HG02798 (cell line): ENCODE measurements at regions not wholly inside any gene's neighbourhood (a gene's known extent, or its start where the extent isn't known, plus 50 kb on each side); places are given as distances from the start of the nearest gene placed in this dataset.
"Not testable (repeated sequence)": the region's sequence is repeated elsewhere in the genome, so short reads cannot be mapped to it uniquely, and the experiment has no call there.

Experiments used
- ATAC-seq: cut with Tn5 transposase; IDR thresholded peaks from one replicate; pipeline ENCODE4 v1.9.1; 2021; ENCODE audit warnings: mild to moderate bottlenecking; ENCODE audit not compliant: unreplicated experiment, poor library complexity

DNA sequence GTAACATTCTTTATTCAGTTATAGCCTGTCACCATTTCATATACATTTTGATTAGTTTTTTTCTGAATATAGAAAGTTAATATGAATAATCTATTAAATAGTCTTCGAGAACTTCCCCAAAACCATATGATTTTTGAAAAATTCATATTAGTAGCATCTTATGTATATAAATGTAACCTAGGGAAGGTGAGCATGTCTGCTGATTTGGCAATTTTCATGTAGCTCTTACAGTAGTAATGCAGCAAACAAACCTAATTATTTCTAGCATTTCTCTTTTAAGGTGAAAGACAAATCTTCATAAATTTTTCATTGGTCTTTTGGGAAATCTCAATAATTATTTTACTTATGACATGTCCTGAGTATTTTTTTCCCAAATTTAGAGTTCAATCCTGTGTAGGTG, 939.0 kb downstream of the TBC1D32 start:
- no peak for ATAC-seq

DNA sequence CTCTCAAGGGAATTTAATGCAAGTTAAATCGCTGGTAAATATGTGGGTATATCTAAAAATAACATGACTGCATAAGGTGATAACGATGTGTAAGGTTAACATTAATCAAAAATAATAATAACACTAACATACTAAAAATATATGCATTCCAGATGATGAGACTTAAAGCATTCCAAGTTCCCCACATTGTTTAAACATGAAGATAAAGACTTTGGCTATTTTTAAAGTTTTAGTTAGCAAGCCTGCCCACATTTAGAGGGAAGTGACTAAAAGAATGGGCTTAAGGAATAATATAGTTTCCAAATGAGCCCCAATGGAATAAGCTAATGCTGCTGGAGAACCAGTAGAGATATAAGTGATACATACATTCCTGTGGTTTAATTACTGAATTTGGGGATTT, 941.3 kb downstream of the TBC1D32 start:
- no peak for ATAC-seq

DNA sequence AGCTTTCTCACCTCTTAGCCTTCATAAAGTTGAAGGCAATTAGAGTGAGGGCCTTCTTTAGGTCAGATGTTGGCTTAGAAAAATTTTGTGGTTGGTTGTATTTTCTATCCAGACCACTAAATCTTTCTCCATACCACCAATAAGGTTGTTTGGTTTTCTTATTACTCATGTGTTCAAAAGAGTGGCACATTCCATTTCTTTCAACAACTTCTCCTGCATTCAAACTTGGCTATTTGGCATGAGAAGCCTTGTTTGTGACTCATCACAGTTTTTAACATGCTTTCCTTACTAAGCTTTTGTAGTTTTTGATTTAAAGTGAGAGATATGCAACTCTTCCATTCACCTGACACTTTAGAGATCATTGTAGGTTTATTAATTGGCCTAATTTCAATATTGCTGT, 949.6 kb downstream of the TBC1D32 start:
- ATAC-seq: no peak

DNA sequence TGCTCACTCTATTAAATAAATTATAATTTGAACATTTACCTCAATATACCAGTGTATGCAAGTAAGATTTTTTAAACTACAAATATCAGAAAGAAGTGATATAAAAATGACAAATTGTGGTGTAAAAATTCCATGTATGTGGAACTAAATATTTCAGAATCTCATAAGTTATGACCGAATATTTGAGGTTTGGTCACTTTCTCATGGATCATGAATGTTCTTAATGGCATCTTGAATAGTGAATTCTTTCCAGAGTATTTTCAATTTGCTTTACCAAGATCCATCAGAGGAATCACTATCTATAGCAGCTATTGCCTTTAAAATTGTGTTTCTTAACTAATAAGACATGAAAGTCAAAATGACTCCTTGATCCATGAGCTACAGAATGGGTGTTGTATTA, 950.6 kb downstream of the TBC1D32 start:
- ATAC-seq: no peak

DNA sequence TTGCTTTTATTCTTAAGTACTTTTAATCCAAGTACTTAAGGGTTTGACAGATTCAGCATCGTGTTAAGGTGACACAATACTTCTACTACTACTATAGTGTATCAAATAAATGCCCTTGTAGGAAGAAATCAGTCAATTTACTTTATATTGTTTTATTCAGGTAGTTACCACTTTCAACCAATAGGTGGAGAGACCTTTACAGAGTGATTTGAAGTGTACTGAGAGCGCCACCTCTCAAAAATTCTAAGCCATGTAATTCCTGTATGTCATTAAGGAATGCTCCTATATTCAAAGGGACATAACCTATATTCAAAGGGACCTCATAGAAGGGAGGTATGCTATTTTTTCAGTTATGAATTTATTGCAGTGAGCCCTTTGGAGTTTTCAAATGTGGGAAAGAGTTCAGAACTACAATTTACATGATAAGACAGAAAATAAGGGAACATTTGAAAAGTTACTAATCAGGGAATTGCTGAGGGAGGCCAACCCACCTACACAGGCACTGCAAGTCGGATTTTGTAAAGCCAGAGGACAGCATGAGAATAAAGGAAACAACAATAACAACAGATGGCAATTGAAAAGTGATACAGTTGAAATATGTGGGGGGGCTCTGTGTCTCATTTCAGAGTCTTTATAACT, 955.6 kb downstream of the TBC1D32 start:
- ATAC-seq: peak; percentile 72

DNA sequence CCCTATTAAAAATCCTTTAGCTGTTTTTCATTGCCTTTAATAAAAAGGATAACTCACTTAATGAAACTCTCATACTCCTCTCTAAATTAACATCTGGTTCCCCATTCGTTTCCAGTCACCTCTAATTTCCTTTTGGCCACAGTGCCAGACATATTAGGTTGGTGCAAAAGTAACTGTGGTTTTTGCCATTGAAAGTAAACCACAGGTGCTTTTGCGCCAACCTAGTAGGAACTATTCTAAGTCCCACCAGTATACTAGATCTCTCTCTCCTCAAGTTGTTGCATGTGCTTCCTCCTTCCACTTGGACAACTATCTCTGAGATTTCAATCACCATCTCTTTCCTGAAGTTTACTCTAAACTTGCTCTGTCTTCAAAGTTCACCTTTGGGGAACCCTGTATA, 961.1 kb downstream of the TBC1D32 start:
- ATAC-seq: no peak

DNA sequence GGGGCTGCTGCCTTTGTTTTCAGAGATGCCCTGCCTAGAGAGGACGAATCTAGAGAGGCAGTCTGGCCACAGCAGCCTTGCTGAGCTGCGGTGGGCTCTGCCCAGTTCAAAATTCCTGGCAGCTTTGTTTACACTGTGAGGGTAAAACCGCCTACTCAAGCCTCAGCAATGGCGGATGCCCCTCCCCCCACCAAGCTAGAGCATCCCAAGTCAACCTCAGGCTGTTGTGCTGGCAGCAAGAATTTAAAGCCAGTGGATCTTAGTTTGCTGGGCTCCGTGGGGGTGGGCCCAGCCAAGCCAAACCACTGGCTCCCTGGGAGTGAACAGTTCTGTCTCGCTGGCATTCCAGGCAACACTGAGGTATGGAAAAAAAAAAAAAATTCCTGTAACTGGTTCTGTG, 970.9 kb downstream of the TBC1D32 start:
- no peak for ATAC-seq

DNA sequence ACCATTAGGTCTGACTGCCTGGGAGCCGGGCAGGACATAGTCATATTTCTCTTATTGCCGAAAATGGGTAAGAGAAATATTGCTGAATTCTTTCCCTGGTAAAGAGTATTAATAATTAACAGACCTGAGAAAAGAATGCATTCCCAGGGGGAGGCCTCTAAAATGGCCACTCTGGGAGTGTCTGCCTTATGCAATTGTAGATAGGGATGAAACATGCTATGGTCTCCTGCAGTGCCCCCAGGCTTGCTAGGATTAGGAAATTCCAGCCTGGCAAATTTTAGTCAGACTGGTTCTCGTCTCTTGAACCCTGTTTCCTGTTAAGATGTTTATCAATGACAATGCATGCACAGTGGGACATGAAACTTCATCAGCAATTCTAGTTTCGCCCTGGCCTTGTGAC, 975.7 kb downstream of the TBC1D32 start:
- ATAC-seq: not testable (repeated sequence)

DNA sequence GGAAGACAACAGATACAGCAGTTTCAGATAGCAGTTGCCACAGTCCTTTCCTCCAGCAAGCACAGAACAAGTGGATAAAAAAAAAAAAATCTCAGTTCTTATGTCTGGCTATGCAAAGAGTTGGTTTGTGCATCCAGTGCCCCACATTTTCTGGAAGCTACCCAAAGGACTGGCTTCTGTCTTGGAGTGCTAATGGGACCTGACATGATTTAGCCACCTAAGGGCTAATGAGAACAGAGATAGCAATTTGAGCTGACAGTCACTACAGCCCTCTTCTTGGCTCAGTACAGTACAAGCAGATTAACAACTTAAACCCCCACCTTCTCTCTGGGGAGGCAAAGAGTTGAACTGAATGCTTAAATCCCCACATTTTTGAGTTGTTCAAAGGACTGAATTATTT, 976.8 kb downstream of the TBC1D32 start:
- ATAC-seq: no peak

DNA sequence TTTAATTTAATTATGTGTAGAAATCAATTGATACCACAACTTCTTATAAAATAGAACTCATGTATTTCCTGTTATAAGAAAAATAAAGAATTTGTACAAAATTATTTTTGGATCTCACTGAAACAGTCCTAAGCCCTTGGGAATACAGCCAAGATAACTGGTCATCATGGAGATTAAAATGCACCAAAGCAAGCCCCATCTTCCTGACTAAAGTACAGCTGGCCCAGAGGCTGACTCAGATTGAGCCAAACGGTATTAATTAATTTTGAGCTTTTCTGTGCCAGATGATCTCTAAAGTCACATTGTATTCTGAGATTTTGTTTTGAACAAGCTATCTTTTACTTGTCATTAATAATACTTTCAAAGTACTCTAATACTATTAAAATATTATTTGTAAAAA, 978.5 kb downstream of the TBC1D32 start:
- no peak for ATAC-seq

DNA sequence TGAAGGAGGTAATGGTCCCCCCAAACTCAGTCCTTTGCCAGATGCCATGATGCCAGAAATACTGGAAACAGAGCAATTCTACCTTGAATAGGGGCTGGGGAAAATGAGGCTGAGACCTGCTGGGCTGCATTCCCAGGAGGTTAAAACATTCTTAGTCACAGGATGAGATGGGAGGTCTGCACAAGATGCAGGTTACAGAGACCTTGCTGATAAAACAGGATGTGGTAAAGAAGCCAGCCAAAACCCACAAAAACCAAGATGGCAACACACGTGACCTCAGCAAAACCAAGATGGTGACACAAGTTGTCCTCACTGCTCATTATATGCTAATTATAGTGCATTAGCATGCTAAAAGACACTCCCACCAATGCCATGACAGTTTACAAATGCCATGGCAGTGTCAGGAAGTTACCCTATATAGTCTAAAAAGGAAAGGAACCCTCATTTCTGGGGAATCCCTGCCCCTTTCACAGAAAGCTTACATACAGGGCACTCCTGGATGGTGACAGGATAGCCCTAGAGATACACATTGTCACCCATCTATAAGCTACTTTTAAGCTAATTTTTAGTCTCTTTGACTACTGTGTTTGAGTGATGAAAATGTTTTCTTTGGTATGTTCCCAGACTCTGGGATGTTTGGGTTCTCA, 979.7 kb downstream of the TBC1D32 start:
- ATAC-seq: no peak

DNA sequence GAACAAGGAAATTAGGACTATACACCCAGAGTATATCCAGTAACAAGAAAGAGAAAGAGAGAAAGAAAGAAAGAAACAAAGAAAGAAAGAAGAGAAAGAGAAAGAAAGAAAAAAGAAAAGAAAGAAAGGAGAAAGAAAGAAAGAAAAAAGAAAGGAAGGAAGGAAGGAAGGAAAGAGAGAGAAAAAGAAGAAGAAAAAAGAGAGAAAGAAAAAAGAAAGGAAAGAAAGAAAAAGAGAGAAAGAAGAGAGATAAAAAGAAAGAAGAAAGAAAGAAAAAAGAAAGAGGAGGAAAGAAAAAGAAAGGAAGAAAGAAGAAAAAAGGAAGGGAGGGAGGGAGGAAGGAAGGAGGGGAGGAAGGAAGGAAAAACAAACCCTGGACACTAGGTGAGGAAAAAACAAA, 981.8 kb downstream of the TBC1D32 start:
- no peak for ATAC-seq

DNA sequence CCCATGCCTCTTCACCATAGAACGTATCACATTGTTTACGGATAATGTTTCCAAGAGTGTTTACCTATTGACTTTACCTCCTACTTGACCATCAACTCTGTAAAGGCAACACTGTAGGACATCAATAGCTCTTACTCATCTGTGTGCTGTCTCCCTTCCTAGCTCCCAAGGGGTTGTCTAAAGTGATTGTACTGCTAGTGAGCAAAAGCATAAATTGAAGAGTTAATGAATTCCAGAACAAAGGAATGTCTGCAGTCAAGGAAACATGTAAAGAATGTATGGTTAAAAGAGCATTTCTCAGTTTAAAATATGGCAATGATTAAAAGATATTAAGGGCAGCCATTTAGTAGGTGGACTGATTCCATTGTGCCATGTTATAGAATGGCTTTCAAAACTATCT, 985.4 kb downstream of the TBC1D32 start:
- no peak for ATAC-seq

DNA sequence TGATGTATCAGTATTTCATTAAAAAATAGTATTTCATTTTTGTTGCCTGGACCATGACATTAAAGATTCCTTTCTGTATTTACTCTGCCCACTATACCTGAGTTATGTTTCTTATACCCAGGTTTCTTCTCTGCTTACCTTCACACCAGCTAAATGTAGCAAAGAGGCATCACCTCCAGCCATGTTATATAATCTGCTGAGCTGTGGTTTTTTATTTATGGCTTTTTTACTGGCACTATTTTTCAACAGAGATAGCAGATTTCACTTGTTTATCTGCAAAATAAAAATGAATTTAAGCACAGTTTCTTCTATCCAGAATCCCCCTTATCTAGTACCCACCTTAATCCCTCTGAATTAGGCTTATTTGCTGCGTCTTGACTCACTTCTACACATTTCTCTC, 979.0 kb upstream of the MAN1A1 start:
- no peak for ATAC-seq

DNA sequence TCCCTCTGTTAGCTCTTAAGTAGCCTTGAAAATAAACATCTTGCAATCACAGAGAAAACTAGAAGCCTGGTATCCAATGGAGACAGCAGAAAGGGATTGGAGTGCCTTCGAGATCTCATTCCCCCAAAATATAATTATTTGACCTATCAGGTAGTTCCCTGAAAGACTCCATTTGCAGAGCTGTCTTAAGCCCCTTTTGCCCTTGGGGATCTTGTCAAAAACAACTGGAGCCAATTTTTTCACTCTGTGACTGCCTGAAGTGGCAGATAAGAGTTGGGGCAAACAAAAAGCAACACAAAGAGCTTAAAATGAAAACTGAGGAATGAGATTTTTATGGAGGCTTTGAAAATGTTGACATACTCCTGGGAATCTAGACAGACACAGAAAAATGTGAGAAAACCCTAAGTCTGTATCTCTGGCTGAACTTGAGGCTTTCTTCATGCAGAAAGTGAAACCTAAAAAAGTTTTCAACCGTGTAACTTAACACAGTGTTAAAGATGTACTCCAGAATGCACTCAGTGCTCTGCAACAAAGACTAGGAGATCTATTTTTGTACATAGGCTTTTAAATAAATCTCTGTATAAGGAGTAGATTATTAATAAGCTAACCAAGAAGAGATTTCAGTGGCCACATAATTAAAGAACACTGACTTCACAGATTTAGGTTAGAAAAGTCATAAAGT, 971.1 kb upstream of the MAN1A1 start:
- no peak for ATAC-seq

DNA sequence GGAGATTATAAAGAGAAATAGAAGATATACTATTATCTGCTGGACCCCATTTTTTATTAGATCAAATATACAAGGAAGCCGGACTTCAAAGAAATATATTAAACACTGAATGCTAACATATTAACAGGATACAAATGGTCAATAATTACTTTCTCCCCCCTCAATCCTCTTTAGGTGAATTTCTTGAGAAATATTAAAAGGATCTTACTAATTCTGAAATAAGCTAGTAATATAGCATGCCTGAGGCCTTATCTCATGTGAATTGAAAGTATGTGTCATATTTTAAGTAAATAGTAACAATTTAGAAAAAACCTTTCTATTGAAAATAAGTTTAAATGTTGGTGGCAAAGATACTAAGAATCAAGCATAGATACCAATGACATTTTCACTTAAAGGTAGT, 954.7 kb upstream of the MAN1A1 start:
- no peak for ATAC-seq

DNA sequence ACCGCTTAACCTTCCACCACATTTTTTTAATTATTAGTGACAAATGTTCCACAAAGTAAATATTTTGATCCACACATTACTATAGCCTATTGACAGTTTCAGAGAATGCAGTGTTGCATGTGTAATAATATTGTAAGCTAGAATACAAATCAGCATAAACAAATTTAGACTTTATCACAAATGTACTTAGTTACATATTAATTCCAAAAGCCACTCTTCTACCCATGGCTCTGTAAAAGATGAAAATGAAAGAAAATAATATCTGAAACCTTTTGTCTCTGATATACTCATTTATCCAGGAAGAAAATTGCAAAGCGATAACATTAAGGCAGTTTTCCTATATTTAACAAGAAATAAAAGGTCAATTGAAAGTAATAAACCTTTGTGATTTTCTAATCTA, 954.0 kb upstream of the MAN1A1 start:
- no peak for ATAC-seq

DNA sequence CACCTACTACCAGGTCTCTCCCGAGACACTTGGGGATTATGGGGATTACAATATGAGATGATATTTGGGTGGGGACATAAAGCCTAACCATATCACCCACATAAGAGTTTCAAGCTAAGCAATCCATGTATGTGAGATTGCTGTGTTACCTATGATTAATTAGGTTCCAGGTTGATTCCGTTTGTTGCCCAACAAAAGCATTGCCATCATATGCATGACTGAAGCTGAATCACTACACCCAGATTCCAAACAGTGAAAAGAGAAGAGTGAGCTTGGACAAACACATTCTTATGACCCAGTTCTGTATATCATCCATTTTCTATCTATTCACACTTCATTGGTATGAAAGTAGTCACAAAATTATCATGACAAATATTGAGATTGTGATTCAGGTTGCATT, 952.5 kb upstream of the MAN1A1 start:
- no peak for ATAC-seq

DNA sequence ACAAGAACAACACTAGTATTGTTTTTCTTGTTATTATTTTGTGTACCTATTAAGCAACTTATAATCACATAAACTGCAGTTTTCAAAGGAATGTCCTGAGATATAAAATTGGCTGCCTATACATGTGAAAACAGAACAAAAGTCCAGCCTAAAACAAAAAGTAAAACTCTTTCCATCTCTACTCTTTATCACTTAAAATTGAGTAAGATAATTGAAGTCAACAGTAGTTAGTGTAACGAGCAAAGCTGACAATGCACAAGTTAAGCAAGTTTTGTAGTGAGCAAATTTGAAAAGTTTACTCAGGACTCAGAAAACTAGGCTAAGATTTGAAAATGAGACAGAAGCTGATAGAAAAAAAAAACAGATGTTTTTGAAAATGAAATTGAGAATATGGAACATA, 941.4 kb upstream of the MAN1A1 start:
- no peak for ATAC-seq

DNA sequence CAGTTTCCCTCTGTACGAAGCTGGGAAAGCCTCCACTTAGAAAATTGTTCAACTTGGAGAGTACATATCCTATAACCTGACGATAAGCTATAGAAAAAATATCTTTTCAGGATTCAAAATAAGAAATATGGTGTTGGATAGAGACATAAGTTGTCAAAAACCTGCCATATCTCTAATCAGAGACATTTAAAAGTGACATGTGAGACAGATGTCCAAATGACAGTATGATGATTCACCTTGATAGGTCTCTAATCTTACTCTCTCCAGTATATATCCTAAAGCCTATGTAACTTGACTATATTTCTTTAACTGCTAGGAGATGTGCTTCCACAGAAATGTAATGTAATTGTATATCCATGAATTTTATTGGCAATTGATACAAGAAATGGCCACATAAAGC, 932.4 kb upstream of the MAN1A1 start:
- ATAC-seq: no peak

DNA sequence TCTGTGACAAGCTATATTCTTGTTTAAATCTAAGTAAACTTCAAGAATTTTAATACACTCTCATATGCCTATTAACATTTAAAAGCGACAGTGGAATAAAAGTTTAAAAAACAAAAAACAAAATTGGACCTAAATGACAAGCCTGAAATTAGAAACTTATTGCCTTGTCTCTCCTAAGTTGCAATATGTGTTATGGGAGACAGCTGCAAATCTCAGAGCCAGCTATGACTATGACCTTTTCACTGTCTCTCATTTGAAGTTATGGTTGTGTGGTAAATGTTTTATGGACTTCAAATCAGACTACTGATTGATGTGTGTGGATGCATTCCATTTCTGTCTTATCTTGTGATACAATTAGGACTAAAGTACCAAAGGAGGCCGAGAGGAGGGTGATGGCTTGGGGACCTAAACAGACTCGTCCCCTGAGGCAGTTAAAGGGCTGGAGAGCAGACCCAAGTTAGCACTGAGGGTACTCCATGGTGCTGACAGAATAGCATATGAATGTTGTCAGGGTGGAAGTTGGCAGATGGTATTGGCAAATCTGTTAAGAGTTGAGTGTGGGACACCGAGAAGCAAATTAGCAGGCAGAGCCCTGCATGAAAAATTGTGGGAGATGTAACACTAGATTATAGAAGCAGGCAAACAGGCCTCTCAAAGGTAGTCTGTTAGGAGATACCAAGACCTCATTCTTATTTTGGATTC, 930.1 kb upstream of the MAN1A1 start:
- ATAC-seq: no peak
